SU-DHL-6 (cell line): ENCODE measurements at regions not wholly inside any gene's neighbourhood (a gene's known extent, or its start where the extent isn't known, plus 50 kb on each side); places are given as distances from the start of the nearest gene placed in this dataset.

Experiments used
- CTCF ChIP-seq: fragments of 200-600 bp; sonication (generic); IDR thresholded peaks from one replicate; pipeline ENCODE4 v1.5.1; 2017; ENCODE audit warnings: antibody characterized with exemption, mild to moderate bottlenecking, low read length, moderate library complexity; ENCODE audit not compliant: insufficient read depth, poor library complexity, severe bottlenecking
- EZH2phosphoT487 ChIP-seq: fragments of 200-600 bp; sonication (generic), shearing (Covaris generic); conservative IDR thresholded peaks from 2 replicates; pipeline ENCODE4 v1.6.1; 2018; ENCODE audit warnings: mild to moderate bottlenecking, antibody characterized with exemption, low read length, moderate library complexity, mixed read lengths

GRCh38 chr4:155612074-155612473 lies 54.6 kb upstream of the GUCY1A1 start:
- TF ChIP-seq CTCF (no peak), EZH2phosphoT487 (no peak)
